Forelimb muscle (tissue), 1 donor: ENCODE measurements at regions not wholly inside any gene's neighbourhood (a gene's known extent, or its start where the extent isn't known, plus 50 kb on each side); places are given as distances from the start of the nearest gene placed in this dataset.
"Not testable (repeated sequence)": the region's sequence is repeated elsewhere in the genome, so short reads cannot be mapped to it uniquely, and the experiment has no call there.

ENCODE experiments used
- DNase-seq: peaks from one replicate; pipeline ENCODE4 v3.0.0-alpha.2; 2013; ENCODE audit warnings: low read depth

DNA sequence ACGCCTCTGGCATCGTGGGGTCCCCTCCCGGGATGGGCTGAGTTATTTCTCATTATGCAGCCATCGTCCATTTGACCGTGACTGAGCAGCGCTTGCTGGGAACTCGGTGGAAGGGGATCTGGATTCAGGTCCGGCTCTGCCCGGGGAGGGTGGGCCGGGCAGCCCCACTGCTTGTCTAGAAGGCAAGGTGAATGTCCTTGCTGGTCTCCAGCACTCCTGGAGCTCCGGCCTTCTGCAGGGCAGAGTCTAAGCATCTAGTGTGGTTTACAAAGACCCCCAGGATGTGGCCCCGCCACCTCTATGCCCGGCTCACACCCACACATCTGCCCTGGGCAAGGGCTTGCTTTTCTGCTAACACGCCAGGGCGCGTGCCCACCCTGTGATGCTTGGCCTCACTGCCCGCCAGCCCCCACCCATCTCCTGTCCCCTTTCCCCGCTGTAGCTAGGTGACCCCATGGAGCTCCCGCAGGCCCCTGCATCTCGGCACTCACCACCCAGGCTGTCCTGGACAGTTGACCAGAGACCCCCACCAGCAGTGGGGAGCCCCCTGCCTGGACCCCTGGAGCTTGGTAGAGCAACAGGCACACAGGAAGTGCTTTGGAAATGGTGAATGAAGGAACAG is 151.0 kb upstream of the CHST15 start:
- DNase-seq = no peak

DNA sequence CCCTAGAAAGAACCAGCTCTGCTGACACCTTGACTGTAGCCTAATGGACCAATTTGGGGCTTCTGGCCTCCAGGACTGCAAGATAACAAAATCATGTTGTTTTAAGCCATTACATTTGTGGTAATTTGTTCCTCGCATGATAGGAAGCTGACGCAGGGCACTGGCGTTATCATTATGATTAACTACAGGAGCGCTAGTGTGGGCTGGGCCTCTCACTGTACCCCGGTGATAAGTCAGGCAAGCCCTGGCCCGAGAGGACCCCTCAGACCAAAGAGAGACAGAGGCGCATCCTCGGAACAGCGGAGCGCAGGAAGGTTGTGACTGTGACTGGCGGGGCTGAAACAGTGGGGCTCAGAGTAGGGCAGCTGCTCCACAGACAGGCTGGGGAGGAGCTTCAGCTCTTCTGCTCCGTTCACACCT is 150.3 kb upstream of the CHST15 start:
- no peak for DNase-seq

DNA sequence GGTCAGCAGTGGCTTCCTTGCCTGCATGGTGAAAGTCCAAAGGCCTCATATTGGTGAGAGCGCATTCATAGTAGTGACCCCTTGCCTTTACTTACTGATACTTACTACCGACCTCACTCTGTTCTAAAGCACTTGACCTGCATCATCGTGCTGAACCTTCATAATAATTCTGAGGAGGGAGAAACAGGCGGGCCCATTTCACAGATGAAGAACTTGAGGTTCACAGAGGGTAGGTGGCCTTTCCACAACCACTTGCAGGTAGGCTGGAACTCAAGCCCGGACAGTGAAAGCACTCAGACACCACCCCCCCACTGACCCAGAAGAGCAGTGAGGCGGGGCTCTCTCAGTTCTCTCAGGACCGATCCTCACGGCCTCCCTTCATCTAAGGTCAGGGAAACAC is 149.4 kb upstream of the CHST15 start:
- no peak for DNase-seq

DNA sequence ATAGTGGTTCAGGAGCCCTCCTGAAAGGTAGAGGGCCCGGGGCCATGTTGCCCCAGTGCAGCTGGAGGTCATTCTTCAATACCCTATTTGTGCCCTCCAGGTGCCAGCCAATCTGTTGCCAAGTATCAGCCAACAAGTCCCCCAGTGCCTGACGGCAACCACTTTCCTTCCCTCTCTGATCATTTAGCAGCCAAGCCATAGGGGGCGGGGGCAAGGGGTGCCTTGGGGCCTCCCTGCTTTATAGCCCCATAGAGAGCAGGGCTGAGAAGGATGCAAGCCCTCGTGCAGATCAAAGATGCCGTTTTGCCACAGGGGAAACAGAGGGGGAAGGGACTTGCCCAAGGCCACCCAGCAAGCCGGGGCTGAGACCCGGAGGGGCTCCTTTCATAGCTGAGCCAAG is 149.0 kb upstream of the CHST15 start:
- no peak for DNase-seq

DNA sequence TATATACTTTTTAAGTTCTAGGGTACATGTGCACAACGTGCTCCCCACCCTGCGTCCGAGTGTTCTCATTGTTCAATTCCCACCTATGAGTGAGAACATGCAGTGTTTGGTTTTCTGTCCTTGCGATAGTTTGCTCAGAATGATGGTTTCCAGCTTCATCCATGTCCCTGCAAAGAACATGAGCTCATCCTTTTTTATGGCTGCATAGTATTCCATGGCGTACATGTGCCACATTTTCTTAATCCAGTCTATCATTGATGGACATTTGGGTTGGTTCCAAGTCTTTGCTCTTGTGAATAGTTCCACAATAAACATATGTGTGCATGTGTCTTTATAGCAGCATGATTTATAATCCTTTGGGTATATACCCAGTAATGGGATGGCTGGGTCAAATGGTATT is 148.1 kb upstream of the CHST15 start:
- not testable (repeated sequence) for DNase-seq

DNA sequence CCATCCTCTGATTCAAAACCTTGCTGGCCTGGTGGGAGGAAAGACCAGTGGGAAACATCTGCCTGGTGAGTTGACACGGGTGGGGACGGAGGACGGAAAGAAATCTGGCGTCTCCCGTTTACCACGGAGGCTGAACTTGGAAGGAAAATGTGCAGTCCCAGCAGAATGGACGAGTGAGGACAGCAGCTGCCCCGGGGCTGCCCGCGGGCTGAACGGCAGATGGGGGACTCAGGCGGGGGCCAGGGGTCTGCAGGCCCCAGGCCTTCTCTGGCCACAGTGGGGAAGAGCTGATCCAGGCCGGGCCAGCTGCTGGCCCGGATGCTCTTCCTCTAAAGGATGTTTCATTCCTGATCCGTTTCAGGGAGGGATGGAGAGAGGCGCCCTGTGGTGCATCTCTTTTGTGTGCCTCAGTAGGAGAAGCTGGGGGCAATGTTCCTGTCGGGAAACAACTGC is 147.5 kb upstream of the CHST15 start:
- no peak for DNase-seq

DNA sequence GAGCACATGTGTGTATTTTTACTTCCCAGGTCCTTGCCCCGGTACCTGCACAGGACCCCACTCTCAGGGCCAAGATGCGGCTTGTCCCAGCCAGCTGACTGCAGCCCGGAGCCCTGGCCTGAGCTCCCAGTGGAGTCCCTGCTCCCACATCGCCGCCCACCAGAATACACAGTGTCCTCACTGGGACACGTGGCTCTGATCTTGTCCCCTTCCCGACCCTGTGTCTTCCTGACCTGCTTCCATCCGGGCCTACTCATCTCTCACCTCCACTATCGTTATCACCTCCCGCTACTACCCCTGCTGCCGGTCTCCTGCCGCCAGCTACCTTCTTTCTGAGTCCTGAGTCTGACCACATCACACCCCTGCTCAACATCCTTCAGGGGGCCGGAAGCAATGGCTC is 146.3 kb upstream of the CHST15 start:
- no peak for DNase-seq

DNA sequence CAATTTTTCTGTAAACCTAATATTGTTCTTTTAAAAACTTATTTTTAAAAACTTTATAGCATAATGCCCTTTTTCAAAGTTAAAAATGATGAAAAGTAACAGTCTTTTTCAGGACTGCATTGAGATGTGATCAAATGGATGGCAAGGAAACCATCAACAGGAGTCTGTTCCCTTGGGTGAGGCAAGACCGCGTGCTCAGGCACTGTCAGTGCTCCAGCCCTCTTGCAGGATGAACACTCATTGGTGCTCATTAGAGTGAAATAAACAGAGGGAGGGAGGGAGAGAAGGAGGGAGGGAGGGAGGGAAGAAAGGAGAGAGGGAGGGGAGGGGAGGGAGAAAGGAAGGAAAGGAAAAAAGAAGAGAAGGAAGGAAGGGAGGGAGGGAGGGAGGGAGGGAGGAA is 145.7 kb upstream of the CHST15 start:
- DNase-seq = no peak

DNA sequence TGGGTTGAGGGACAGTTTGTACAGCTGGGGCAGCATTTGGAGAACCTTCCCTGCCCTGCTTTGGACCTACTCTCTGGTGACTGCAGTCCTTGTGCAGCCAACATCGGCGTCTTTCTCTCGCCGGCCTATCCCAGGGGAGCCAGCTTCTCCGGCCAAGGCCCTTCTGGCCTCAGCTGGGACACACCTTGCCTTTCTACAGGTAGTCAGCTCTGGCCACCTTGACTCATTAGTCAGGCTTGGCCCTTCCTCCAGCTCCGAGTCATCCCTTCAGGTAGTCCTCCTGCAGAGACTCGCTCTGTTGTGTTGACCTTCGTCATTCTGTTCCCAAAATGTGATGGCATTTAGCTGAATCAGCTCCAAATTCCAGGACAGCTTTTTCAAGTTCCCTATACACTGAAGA is 145.0 kb upstream of the CHST15 start:
- no peak for DNase-seq

DNA sequence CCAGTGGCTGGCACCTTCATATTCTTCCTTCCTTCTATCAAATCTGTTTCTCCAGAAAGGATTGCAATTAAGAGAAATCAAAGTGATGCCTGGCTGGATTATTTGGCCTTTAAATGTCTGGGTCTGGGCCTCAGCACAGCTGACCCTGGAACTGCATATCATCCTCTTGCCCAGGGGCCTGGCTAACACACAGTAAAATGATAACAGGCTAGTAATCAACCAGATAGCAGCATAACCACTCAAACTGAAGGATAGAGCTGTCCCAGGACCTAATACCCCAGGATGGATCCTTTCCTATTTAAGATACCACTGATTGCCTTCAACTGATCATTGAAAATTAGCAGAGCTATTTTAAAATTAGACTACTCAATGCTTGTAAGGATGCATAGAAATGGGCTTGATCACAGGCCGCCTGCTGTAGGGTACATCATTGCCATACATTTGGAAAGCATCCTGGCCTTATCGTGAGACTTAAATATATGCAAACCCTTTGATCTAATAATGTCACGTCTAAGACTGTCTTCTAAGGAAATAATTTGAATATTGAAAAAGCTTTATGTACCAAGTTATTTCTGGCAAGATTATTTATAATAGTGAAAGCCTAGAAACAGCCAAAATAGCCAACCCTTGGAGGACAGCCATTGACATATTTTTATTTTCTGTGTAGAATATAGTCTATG is 144.0 kb upstream of the CHST15 start:
- DNase-seq = no peak

DNA sequence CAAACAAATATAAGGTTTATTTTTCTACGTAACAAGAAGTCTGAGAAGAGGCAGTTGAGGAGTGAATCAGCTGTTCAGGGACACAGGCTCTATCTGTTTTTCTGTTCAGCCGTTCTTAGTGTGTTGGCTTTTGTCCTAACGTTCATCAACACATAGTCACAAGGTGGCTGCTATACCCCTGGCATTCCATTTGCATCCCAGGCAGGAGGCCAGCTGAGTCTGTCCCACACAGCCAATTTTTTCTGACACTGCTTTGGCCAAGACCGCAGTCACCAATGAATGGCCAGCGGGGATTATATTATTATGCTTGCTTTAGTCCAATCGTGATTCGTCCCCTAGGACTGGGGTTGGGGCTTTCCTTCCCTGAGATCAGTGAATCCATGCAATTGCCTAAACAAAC is 143.4 kb upstream of the CHST15 start:
- no peak for DNase-seq

DNA sequence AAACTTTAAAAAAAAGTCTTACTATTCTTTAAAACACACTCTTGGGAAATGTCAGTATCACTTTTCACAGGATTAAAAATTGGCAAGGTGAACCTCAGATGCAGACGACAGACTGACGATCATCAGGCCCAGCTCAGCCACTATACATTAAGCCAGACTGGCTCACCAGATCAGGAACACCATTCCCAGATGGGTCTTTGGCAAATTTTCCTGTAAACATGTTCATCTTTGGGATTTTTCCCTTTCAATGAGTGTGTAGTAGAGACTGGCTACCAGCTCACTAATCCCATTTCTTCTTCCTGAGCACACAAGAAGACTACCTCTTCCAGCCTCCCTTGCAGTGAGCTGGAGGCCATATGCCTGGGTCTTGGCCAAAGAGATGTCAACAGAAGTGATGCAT is 142.7 kb upstream of the CHST15 start:
- no peak for DNase-seq

DNA sequence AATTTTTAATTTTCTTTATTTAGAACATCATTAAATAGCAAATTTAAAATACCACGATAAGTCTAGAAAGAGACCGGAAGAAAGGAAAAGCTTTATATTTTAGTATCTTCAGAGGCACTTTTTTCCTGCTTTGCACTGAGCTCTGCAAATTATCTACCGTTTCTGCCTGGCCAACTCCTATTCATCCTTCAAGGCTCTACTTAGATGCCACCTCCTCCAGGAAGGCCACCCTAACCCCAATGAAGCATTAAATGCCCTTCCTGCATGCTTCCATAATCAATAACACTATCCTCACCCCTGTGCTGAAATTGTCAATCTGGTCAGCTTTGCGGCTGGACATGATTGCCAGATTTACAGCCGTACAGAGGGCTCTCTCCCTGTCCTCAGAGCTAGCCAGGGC is 141.8 kb upstream of the CHST15 start:
- no peak for DNase-seq

DNA sequence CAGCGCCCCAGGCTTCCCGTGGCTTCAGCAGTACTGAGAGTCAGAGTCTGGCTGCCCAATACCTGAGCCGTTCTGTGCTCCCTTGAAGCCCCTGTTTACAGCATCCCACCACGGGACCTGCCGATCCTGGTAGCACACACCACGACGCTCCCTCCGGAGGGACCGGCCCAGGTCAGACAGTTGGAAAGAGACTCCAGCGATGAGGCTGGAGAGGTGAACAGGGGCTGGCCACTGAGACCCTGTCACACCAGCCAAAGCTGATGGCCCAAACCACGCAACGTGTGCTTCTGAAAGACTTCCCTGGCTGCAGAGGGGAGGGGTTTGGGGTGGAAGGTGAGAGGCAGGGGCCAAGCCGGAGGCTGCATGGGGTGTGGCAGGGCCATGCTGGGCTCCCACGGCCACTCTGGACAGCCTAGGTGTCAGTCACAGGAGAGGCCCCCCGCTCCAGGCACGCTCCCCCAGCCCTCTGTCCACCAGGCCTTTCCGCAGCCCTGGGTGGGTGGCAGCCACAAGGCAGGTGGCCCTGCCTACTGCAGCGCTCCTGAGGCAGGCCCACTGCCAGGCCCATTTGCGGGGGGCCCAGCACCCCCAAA is 140.2 kb upstream of the CHST15 start:
- DNase-seq = no peak

DNA sequence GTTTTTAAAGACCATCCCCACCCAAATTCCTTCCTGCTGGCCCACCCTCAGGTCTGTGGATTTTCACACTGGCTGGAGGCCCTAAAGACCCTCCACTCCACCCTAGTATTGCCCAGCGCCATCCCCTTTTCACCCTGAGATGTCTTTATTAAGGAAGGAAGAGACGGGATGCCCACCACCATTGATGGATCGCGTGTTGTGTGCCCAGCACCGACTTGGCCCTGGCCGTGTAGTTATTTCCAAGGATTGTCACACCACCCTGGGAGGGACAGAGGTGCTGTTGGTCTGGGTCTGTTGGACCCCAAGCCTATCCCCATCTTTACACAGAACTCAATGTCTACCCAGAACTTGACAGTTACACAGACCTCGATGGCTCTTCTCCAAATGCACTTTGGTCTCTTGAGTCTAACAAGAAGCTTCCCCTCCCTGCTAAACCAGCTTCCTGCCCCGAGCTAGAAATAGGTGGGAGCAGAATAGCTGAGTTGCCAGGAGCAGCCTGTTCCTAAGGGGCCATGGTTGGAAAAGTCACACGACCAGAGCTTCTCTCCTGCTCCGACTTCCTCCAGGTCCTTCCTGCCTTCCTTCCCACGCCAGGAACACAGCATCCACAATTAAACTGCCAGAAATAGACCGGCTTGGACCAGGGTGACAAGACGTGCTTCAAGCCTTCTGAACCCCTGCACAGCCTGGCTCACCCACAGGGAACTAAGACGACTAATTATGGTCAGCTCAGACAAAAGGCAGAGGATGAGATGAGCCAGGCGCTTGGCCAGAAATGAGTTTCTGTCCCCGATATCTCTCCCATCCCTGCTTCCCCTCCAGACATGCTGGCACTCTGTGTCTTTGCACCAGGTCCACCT is 139.5 kb upstream of the CHST15 start:
- no peak for DNase-seq

DNA sequence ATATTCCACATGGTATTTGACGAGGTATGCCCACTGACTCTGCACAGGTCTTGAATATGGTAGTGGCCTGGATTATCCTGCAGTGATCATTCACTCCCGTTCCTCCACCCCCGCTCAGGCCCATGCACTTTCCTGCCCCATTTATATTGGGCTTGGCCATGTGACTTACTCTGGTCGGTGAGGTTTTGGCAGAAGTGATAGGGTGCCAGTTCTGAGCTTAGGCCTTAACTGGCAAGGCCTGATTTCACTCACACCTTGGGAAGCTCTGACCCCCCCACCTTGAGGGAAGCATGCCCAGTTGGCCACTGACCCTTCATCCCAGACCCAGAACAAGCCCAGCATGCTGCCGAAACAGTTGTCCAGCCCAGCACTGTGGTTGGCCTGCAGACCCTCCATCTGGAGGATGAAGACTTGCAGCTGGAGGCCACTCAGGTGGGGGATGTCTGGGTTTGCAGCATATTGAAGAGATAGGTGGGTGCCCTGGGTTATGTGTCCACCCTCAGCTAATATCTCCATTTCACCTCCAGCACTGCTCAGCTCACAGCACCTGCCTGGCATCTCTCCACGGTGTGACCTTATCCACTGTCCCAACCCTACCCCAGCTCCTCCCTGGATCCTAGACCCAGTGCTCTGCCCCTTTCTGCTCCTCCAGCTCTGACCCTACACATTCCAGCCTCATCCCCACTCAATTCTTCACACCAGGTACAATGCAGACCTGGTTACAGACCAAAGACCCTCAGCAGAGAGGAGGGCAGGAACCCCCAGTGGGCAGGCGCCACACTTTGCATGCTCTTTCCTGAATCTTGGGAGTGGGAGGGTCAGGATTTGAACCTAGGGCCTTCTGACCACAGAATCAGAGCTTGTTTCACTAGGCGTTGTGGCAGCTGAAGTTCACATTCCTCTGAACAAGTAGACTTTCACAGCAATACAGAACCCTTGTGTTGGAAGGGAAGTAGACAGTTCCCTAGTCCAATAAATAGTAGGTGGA is 138.1 kb upstream of the CHST15 start:
- DNase-seq = no peak

DNA sequence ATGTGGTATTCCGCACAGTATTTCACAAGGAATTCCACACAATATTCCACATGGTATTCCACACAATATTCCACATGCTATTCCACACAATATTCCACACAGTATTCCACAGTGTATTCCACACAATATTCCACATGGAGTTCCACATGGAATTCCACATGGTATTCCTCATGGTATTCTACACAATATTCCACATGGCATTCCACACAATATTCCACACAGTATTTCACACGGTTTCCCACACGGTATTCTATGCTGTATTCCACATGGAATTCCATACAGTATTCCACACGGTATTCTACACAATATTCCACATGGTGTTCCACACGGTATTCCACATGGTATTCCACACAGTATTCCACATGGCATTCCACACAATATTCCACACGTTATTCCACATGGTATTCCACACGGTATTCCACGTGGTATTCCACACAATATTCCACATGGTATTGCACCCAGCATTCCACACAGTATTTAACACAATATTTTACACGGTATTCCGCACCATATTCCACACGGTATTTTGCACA is 137.3 kb upstream of the CHST15 start:
- DNase-seq = no peak

DNA sequence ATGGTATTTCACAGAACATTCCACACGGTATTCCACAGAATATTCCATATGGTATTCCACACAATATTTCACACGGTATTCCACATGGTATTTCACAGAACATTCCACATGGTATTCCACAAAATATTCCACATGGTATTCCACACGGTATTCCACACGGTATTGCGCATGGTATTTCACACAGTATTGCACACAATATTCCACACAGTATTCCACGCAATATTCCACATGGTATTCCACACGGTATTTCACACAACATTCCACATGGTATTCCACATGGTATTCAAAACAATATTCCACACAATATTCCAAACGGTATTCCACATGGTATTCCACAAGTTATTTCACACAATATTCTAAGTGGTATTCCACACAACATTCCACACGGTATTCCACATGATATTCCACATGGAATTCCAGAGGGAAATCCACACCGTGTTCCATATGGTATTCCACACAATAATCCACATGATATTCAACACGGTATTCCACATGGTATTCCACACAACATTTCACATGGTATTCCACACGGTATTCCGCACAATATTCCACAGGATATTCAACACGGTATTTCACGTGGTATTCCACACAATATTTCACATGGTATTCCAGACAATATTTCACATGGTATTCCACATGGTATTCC is 136.7 kb upstream of the CHST15 start:
- DNase-seq = no peak

DNA sequence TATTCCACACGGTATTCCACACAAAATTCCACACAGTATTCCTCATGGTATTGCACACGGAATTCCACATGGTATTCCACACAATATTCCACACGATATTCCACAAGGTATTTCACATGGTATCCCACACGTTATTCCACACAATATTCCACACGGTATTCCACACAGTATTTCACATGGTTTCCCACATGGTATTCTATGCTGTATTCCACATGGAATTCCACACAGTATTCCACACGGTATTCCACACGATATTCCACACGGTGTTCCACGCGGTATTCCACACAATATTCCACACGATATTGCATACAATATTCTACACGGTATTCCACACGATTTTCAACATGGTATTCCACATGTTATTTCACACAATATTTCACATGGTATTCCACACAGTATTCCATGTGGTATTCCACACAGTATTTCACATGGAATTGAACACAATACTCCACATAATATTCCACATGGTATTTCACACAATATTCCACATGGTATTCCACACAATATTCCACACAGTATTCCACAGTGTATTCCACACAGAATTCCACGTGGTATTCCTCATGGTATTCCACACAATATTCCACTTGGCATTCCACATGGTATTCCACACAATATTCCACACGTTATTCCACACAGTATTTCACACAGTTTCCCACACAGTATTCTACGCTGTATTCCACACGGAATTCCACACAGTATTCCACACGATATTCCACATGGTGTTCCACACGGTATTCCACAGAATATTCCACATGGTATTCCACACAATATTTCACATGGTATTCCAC is 136.0 kb upstream of the CHST15 start:
- no peak for DNase-seq

DNA sequence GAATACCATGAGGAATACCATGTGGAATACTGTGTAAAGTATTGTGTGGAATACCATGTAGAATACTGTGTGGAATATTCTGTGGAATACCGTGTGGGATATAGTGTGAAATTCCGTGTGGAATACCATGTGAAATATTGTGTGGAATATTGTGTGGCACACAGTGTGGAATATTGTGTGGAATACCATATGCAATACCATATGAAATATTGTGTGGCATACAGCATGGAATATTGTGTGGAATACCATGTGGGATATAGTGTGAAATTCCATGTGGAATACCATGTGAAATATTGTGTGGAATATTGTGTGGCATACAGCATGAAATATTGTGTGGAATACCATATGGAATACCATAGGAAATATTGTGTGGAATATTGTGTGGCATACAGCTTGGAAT is 135.1 kb upstream of the CHST15 start:
- no peak for DNase-seq
